HG03378 (cell line): ENCODE measurements at regions not wholly inside any gene's neighbourhood (a gene's known extent, or its start where the extent isn't known, plus 50 kb on each side); places are given as distances from the start of the nearest gene placed in this dataset.

Source experiments
- ATAC-seq: cut with Tn5 transposase; IDR thresholded peaks from one replicate; pipeline ENCODE4 v1.9.1; 2021; ENCODE audit warnings: mild to moderate bottlenecking, moderate library complexity; ENCODE audit not compliant: unreplicated experiment

GRCh38 chr1:228986093-228986904, 251.0 kb downstream of the RHOU start:
- no peak for ATAC-seq

GRCh38 chr1:228987286-228987685, 252.0 kb downstream of the RHOU start:
- ATAC-seq, result no peak

- ATAC-seq, result no peak
Observed at GRCh38 chr1:228987736-228988506, 252.6 kb downstream of the RHOU start.

- no peak for ATAC-seq
Observed at GRCh38 chr1:228988664-228989063, 253.4 kb downstream of the RHOU start.

- ATAC-seq, result no peak
Observed at GRCh38 chr1:228989176-228989575, 253.9 kb downstream of the RHOU start.

GRCh38 chr1:228989676-228989991, 254.4 kb downstream of the RHOU start:
- ATAC-seq, result no peak

- no peak for ATAC-seq
Observed at GRCh38 chr1:228989992-228990827, 254.9 kb downstream of the RHOU start.

- ATAC-seq, result no peak
Observed at GRCh38 chr1:228990906-228991569, 255.8 kb downstream of the RHOU start.

- no peak for ATAC-seq
Observed at GRCh38 chr1:228992044-228992443, 256.8 kb downstream of the RHOU start.

GRCh38 chr1:228992907-228993535, 257.7 kb downstream of the RHOU start:
- ATAC-seq, result no peak

- ATAC-seq, result no peak
Observed at GRCh38 chr1:228994676-228995594, 259.7 kb downstream of the RHOU start.

- ATAC-seq, result no peak
Observed at GRCh38 chr1:228996281-228996680, 261.0 kb downstream of the RHOU start.

- no peak for ATAC-seq
Observed at GRCh38 chr1:228997721-228998144, 262.5 kb downstream of the RHOU start.

- no peak for ATAC-seq
Observed at GRCh38 chr1:228998179-228998578, 262.9 kb downstream of the RHOU start.

- no peak for ATAC-seq
Observed at GRCh38 chr1:228999446-229000170, 264.3 kb downstream of the RHOU start.

GRCh38 chr1:229000187-229000586, 264.9 kb downstream of the RHOU start:
- ATAC-seq, result no peak

- no peak for ATAC-seq
Observed at GRCh38 chr1:229001467-229002011, 266.3 kb downstream of the RHOU start.

GRCh38 chr1:229002037-229002436, 266.8 kb downstream of the RHOU start:
- ATAC-seq, result no peak
